ENCODE measurements at regions not wholly inside any gene's neighbourhood (a gene's known extent, or its start where the extent isn't known, plus 50 kb on each side); places are given as distances from the start of the nearest gene placed in this dataset.
A peak's percentile ranks its signal among the peaks of the same experiment; 100 is the strongest.
"Not testable (repeated sequence)": the region's sequence is repeated elsewhere in the genome, so short reads cannot be mapped to it uniquely, and the experiment has no call there.

DNA sequence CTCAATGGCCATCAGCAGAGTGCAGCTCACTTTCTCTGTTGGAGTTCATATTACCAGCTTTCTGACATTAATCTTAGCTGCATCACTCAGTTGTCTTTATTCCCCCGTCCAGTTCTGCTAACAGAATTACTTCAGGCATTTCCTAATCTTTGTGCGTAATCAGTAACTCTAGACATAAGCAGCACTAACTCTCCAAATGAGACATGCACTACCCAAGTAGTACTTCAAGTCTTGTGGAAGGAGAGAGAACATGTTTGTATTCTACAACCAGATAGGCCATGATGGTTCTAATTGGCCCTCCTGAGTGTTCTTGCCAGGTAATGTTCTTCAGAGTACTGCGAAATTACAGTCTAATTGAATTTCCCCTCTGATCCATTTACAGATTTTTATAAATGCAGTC, 448.5 kb upstream of the RPS6KA3 start:
- no peak for DNase-seq (ENCODE audit: low read depth)

DNA sequence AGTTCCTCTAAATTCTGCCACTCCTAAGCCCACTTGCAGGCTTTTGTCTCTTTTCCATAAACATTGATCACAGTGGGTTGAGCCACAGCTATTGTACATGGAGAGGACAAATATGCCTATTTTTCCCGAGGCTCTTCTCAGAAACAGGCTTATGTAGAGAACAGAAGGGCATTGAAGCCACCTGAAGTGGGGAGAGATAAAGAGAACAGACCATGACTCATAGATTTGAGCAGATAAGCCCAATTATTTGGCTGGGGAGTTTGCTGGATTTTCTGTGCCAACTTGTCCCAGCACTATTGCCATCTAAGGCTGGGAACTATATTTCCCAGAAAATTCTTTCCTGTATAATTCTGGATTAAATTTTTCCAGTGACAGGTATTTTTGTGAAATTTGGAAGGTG, 446.1 kb upstream of the RPS6KA3 start:
- DNase-seq (ENCODE audit: low read depth) = no peak

DNA sequence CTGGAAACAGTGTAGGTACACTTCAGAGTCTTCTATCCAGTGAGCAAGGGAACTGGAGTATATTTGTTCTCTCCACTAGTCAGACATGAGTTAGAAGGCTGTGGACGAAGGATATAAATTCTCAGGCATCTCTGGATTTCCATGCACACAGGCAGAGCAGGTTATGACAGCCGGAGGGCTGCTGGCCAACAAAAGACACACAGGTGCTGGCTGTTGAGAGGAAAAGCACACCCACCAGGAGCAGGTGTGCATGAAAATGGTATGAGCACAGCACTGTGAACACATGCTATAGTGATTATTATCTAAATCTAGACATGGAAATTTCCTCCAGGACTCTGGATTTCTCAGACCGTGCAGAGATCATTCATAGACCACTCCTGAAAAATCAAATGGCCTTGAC, 444.7 kb upstream of the RPS6KA3 start:
- no peak for DNase-seq (ENCODE audit: low read depth)

DNA sequence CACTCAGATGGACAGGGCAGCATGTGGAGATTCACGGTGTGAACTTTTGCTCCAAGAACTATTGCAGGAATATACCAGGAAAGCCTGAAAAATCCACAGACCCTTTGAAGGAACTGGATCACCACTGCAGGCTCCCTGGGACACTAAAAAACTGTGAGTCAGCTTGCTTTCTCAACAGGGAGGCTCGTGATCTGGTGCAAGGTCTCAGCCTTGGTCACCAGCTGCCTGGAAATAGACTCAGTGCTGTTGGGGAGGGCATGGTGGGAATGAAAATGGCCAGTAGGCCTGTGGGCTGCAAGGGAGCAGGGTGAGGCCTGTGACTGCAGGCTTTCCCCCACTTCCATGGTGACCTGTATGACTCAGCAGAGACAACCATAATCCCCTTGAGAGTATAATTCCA, 426.4 kb upstream of the RPS6KA3 start:
- DNase-seq (ENCODE audit: low read depth) = peak; percentile 51

DNA sequence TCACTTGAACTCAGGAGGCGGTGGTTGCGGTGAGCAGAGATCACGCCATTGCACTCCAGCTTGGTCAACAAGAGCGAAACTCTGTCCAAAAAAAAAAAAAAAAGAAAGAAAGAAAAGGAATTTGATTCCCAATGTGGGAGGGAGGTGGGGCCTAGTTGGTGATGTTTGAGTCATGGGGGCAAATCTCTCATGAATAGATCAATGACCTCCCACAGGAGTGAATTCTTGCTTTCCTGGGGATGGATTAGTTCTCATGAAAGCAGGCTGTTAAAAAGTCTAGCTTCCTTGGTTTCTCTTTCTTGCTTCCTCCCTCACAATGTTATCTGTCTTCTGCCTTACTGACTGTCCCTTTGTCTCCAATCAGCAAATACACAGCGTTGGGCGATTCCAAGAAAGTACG, 419.5 kb upstream of the RPS6KA3 start:
- DNase-seq (ENCODE audit: low read depth) = no peak

DNA sequence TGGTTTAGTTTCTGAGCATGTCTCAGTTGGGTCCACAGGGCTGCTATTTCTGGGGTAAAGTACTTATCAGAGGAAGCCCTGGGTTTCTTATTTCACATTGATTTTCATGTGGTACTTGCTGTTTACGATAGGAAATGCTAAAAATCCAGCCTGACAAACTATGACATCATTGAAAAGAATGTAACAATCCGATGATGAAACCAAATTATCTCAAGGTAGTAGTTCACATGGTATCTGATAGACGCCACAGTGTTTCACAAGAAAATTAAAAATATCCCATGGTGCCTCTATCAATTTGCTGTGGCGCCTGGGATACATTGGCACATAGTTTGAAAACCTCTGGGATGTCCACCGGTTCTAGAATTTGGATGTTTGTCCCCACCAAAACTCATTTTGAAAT, 418.9 kb upstream of the RPS6KA3 start:
- no peak for DNase-seq (ENCODE audit: low read depth)

DNA sequence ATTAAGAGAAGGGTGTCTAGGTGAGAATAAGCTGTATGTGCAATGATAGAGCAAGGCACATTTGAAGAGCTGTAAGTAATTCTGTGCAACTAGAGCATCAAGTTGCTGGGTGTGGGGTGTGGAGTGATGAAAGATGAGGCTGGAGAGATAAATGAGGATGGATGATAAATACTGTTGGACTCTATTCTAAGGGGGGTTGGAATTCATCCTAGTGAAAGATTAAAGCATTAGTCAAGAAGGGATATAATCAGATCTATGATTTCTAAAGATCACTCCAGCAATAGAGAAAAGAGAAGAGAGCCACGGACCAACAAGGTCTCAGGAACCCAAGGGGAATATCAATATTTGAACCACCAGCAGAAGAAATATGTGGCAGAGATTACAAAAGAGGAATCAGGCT, 415.0 kb upstream of the RPS6KA3 start:
- DNase-seq (ENCODE audit: low read depth) = no peak

DNA sequence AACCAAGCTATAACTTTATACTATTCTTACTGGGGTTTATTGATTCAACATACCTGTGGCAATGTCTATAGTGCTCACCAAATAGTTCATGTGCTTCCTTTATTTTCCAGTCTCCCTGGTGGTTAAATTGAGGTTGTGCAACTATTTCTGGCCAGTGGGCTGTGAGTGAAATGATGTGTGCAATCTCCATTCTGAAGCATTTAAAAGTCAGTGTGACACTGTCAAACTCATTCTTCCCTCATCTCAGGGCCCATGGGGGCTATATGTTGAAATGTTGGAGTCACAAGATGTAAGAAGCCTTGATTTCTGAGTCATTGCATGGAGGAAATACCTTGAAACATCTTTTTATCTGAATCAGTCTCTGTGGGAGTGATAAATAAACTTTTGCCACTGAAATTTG, 414.3 kb upstream of the RPS6KA3 start:
- no peak for DNase-seq (ENCODE audit: low read depth)

DNA sequence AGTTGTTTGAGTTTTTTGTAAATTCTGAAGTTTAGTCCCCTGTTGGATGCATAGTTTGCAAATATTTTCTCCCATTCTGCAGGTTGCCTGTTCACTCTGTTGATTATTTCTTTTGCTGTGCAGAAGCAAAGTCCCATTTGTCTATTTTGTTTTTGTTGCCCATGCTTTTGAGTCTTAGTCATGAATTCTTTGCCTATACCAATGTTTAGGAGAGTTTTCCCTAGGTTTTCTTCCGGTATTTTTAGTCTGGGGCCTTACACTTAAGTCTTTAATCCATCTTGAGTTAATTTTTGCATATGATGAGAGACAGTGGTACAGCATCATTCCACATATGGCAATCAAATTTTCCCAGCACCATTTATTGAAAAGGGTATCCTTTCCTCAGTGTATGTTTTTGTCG, 405.8 kb upstream of the RPS6KA3 start:
- DNase-seq (ENCODE audit: low read depth) = no peak

DNA sequence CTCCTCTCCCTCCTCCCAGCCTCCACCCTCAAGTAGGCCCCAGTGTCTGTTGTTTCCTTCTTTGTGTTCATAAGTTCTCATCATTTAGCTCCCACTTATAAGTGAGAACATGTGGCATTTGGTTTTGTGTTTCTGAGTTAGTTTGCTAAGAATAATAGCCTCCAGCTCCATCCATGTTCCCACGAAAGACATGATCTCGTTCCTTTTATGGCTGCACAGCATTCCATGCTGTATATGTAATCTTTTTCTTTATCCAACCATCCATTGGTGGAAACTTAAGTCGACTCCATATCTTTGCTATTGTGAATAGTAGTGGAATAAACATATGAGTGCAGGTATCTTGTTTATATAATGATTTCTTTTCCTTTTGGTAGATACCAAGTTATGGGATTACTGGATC, 405.0 kb upstream of the RPS6KA3 start:
- not testable (repeated sequence) for DNase-seq (ENCODE audit: low read depth)

DNA sequence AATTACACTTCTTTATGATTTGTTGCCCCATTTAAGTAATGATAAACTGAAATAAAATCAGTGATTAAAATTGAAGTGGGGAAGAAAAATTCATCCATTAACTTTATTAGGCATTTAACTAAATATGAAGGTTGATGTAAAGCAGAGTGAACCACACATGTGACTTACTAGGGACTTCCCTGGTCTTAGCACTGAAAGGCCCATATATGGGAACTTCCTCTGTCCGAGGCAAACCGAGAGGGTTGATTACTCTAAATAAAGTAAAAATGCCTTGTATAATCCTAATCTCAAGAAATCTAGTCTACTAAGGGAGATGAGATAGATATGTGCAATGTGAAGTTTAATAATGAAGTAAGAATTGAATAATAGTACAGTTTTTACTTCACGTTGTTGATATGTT, 403.9 kb upstream of the RPS6KA3 start:
- no peak for DNase-seq (ENCODE audit: low read depth)

DNA sequence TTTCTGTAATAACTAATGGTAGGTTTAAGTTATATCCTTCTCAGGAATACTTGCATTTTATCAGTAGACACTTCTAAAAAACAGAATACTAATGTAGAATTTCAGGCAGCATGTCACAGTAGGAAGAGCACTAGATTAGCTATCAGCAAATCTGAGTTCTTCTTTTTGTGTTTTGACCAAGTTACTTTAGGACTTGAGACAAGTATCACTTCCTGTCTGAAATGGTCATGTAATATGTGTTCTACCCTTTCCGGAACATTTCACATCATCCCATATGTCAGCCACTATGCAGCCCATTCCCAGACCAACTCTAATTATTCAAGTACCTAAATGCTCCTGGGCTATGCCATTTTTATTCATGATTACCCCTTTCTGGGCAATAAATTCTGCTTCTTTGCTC, 401.8 kb upstream of the RPS6KA3 start:
- DNase-seq (ENCODE audit: low read depth) = no peak

DNA sequence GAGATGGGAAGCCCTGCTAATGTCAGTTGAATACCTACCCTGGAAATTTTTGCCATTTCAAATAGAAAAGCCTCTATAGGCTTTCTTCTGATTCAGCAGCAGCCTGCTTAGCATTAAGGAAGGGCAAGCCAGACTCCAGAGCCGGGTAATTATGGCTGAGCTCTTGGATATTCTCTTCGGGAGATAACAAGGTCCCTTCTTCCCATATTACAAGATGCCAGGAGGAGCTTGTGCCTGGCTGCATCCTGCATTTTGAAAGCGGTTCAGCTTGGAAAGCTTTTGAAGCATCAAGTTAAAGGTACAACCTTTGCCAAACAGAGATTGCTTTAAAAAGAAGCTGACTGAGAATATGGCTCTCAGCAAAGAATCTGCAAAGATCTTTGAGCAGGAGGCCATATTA, 399.6 kb upstream of the RPS6KA3 start:
- no peak for DNase-seq (ENCODE audit: low read depth)

DNA sequence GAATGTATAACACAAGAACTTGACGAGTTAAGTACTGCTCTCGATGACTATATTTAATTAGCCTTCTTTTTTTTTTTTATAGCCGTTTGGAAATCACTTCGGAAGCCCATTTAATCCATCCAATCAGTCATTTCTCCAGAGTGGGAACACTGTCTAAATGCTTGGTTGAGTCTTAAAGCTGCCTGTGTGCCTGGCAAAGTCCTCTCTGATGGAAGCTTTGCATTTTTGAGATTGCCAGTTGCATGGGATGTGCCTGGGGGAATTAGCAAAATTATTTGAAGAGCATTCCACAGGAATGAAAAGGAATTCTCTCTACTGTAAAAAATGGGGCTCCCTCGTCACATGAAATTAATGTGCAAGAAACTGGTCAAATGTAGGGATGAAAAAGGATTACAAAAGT, 398.8 kb upstream of the RPS6KA3 start:
- DNase-seq (ENCODE audit: low read depth) = peak; percentile 54

DNA sequence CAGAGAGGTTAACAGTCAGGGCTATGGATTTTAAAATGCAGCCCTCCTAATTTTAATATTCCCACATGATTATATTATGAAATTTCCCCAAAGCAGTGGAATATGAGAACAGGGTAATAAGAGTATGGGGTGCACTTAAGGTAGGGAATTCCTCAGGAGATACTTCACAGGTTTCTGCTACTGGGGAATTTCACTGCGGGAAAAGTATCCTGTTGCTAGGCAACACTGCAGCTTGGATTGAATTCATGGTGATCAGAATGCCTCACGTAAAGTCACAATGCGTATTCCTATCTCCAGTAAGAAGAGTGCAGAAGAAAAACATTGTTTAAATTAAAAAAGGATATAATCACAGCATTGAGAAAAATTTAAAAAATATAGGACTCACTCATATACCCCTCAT, 398.1 kb upstream of the RPS6KA3 start:
- DNase-seq (ENCODE audit: low read depth) = no peak

DNA sequence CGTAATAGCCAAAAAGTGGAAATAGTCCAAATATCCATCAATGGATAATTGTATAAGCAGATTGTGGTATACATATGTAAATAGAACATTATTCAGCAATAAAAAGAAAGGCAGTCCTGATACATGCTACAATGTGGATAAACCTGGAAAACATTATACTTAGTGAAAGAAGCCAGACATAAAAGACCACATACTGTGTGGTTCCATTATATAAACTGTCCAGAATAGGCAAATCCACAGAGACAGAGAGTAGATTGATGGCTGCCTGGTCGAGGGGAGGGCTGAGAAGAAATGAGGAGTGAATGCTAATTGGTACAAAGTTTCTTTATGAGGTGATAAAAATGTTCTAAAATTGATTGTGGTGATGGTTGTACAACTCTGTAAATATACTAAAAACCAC, 397.4 kb upstream of the RPS6KA3 start:
- DNase-seq (ENCODE audit: low read depth) = no peak

DNA sequence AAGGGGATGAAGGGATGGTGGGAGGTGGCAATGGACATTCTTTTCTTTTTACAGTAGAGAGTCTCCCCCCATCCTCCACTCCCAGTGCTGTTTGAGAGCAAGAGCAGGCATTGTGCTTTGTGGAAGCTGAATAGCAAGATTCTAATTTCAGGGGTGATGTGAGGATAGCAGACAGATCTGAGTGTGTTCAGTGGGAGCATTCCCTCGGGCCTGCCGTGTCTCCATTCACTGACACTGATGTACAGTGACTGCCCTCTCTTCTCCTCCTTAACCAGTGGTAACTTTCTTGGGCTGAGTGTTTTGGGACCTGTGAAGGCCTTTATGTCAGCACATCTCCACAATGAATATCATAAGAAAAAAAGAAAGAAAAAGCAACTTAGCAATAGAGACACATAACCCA, 396.6 kb upstream of the RPS6KA3 start:
- DNase-seq (ENCODE audit: low read depth) = no peak

DNA sequence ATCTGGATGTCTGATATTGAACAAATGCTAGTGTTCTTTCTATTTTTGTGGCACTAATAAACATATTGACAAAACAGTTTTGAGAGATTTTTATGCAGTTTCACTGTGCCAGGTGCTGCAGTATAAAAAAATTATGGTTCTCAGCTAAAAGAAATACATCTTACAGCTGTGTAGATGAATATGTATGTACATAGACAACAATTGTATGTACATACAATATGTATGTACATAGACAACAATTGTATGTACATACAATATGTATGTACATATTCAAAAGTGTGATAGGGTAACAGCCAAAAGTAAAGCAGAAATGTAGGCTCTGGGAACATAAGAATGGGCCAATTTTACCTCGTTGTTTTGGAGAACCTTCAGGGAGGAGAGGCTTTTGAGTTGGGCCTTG, 390.0 kb upstream of the RPS6KA3 start:
- no peak for DNase-seq (ENCODE audit: low read depth)

DNA sequence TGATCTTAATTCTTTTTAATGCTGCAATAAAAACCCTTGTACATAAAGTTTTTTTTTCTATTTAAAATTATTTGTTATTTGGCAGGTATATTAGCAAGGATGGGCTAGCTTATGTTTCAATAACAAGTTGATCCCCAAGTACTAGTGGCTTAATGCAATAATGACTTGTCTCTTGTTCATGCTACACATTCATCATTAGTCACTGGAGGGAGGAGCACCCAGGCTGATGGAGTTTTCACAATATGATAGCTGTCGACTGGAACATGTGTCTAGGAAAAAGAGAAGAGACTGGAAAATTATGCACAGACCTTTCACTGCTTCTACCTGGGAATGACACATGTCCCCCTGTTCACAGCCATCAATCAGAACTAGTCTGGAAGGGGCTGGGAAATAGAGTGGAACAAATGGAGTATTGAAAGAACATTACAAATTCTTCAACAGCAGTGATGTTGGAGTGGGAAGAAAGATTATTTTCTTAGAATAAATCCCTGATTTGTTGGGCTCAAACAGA, 387.9 kb upstream of the RPS6KA3 start:
- no peak for DNase-seq (ENCODE audit: low read depth)

DNA sequence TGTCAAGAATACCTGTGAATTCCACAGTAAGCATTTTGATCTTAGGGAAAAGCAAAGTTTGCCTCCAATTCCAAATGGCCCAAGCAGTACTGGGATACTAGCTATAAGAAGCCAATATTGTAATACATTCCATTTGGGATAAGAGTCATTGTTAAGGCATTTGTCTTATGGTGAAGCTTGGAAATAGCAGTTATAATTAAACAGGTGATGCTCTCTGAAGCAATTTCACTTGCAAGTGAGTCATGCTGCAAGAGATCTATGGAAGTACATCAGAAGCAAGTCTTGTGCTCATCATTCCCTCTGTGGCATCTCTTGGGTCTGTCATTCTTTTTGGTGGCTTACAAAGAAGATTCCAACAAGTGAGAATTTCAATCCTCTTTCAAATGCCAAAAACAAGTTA, 386.4 kb upstream of the RPS6KA3 start:
- DNase-seq (ENCODE audit: low read depth) = no peak

DNA sequence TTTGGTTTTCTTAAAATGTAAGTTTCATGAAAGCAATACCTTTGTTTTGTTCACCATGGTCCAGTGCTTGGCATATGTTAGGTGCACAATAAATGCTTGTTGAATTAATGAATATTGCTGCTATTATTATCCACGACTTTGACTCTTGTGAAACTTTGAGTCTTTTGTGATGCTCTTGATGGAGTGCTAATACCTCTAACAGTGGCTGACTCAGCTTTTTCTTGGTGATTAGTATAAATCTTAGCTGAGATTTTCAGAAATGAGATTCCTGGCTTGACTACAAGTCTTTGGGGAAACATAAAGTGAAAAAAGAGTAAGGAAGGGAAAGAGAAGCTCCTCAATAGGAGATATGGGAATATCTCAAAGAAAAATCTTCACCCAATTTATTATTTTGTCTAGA, 375.2 kb upstream of the RPS6KA3 start:
- no peak for DNase-seq (ENCODE audit: low read depth)

DNA sequence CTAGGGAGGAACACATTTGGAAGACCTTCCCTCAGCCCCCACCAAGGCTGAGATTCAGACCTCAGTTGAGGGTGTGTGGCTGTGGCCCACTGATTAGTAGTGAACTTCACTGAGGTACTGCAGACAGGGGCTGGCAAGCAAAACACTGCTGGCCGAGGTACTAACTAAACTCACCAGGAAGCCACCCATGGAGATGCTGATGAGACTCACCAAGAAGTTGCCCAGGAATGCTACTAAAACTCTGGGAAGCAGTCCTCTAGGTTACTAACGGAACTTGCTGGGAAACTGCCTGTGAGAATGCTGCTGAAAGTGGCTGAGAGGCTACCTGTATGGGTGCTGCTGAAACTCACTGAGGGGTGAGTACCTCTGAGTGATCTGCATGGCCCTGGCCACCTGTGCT, 372.4 kb upstream of the RPS6KA3 start:
- no peak for DNase-seq (ENCODE audit: low read depth)

DNA sequence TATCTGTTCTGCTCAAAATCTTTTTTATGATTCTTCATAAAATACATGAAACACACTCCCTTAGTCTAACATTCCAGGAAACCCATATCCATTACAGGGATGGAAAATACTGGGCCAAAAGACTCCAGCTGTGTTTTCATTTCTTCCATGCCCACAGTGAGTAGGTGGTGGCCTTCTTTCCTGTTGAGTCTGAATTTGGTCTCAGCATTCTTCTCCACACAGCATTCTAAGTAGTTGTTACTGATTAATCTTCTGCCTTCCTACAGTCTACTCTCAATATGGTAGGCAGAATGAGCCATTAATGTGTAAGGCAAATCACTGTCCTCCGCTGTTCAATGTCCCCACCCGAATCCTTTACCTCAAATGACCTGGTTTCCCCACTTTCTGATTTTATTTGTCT, 370.6 kb upstream of the RPS6KA3 start:
- no peak for DNase-seq (ENCODE audit: low read depth)

DNA sequence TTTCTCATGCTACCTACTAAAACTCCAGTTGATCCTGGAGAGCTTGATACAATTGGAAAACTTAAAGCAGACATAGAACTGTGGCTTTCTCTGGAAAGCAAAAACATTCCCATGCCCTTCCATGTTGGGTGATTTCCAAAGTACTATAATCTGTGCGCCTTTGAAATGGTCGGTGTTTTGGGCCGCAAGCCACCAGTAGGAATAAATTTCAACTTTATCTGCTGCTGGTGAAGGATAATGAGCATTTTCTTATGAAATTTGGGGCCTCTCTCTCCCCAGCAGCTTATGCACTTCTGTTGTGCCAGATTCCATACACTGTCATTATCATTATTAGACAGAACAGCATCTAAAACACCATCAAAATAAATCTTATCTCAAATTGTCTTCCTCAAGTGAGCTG, 366.7 kb upstream of the RPS6KA3 start:
- no peak for DNase-seq (ENCODE audit: low read depth)

DNA sequence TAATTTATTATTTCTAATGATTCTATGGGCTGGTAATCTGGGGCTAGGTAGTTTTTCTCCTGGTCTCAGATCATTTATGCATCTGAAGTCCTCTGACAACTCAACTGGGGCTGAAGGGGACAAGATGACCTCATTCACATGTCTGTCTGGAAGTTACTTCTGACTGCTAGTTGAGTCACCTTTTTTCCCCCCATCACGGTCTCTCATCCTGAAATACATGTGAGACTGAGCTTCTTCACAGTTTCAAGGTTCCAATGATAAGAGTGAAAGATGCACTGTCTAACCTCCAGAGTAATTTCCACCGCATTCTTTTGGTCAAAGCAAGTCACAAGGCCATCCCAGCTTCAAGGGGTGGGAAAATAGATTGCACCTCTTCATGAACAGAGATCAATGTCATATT, 356.7 kb upstream of the RPS6KA3 start:
- DNase-seq (ENCODE audit: low read depth) = peak; percentile 3

Data from GM04504 (cell line).